ENCODE measurements at regions not wholly inside any gene's neighbourhood (a gene's known extent, or its start where the extent isn't known, plus 50 kb on each side); places are given as distances from the start of the nearest gene placed in this dataset.

DNA sequence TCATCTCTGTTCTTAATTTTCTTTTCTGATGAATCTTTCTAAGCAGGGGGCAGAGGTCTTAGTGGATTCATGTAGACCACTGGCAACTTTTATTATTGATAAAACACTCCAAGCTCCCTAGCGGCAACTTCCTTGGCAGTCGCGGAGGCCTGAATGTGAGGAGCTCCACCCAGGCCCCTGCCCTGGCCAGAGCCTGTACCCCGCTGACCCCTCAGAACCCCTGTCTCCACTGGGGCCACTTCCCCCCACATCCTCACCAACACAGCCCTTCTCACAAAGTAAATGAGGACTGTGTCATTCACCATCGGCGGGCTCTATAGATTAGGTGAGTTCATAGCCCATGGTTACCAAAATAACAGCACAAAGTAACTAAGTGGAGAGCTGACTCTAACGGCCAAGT, 111.6 kb downstream of the TPRA1 start:
- intact Hi-C loops (cut with micrococcal nuclease; ENCODE audit: unreplicated experiment), result no loop called here
- H3K4me1 ChIP-seq (replicated peaks; ENCODE audit: insufficient read depth), result no peaks in the 10 kb centered on the region
- no peak for DNase-seq
- H3K27me3 ChIP-seq (ENCODE audit: insufficient read depth, low read depth), result peaks cover 60% of the 10 kb centered on the region
- no peaks in the 10 kb centered on the region for H4K20me1 ChIP-seq (ENCODE audit: insufficient read depth)
- no peaks in the 10 kb centered on the region for H3K9me3 ChIP-seq (ENCODE audit: insufficient read depth, low read depth)
- no TSS peak for BruUV-seq (replicated peaks)
- no peak overlapping the region for H3K4me2 ChIP-seq
- H2AFZ ChIP-seq, result no peak overlapping the region
- no peak overlapping the region for H3K4me3 ChIP-seq
- H3K9me2 ChIP-seq (ENCODE audit: insufficient read depth), result no peaks in the 10 kb centered on the region
- H3K27ac ChIP-seq, result no peak overlapping the region
- H3K79me2 ChIP-seq (ENCODE audit: low read depth), result no peaks in the 10 kb centered on the region
- H3K36me3 ChIP-seq (ENCODE audit: low read depth), result no peaks in the 10 kb centered on the region
- TF ChIP-seq CTCF (conservative IDR thresholded peaks at IDR 0.05), result no peak
- no peak for TF ChIP-seq EZH2 (IDR thresholded peaks at IDR 0.05; ENCODE audit: low read depth)
- H3F3A ChIP-seq (ENCODE audit: insufficient read depth, low read depth), result no peaks in the 10 kb centered on the region
- POLR2A ChIA-PET (ENCODE audit: unreplicated experiment), result no interaction called here
- CTCF ChIA-PET, result no interaction called here

DNA sequence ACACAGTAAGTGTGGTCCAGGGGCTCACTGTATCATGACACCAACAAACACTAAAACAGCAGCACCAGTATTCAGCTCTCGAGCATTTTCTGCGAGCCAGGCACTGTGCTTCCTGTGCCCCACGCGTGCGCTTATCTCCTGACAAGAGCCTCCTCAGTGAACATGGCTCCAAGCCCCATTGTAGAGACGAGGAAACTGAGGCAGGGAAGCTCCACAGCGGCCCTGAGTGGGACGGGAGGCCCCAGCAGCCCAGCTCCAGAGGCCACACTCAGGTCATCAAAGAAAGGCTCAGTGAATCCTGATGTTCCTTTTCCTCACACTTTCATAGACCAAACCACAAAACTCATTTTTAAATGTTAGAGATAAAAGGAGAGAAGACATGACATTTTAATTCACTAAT, 113.1 kb downstream of the TPRA1 start:
- no peak for DNase-seq
- Histone ChIP-seq H3K27me3 (ENCODE audit: insufficient read depth, low read depth) (peaks cover 49% of the 10 kb centered on the region), H3K36me3 (ENCODE audit: low read depth) (no peaks in the 10 kb centered on the region), H2AFZ (no peak overlapping the region), H3F3A (ENCODE audit: insufficient read depth, low read depth) (no peaks in the 10 kb centered on the region), H3K4me1 (replicated peaks; ENCODE audit: insufficient read depth) (no peaks in the 10 kb centered on the region), H3K4me2 (no peak overlapping the region), H3K27ac (no peak overlapping the region), H3K9me3 (ENCODE audit: insufficient read depth, low read depth) (no peaks in the 10 kb centered on the region), H3K9me2 (ENCODE audit: insufficient read depth) (no peaks in the 10 kb centered on the region), H3K4me3 (no peak overlapping the region), H3K79me2 (ENCODE audit: low read depth) (no peaks in the 10 kb centered on the region), H4K20me1 (ENCODE audit: insufficient read depth) (no peaks in the 10 kb centered on the region)
- intact Hi-C loops (cut with micrococcal nuclease; ENCODE audit: unreplicated experiment), result no loop called here
- TF ChIP-seq CTCF (conservative IDR thresholded peaks at IDR 0.05), result no peak
- TF ChIP-seq EZH2 (IDR thresholded peaks at IDR 0.05; ENCODE audit: low read depth), result no peak
- BruUV-seq (replicated peaks), result no TSS peak
- ChIA-PET CTCF (no interaction called here), POLR2A (ENCODE audit: unreplicated experiment) (no interaction called here)

- H3K4me1 ChIP-seq (replicated peaks; ENCODE audit: insufficient read depth), result no peaks in the 10 kb centered on the region
- H3K79me2 ChIP-seq (ENCODE audit: low read depth), result no peaks in the 10 kb centered on the region
- no peaks in the 10 kb centered on the region for H3K9me3 ChIP-seq (ENCODE audit: insufficient read depth, low read depth)
- TF ChIP-seq CTCF (conservative IDR thresholded peaks at IDR 0.05) (no peak), EZH2 (IDR thresholded peaks at IDR 0.05; ENCODE audit: low read depth) (no peak)
- no peak overlapping the region for H2AFZ ChIP-seq
- H3K4me2 ChIP-seq, result no peak overlapping the region
- no peak for DNase-seq
- no peaks in the 10 kb centered on the region for H4K20me1 ChIP-seq (ENCODE audit: insufficient read depth)
- H3F3A ChIP-seq (ENCODE audit: insufficient read depth, low read depth), result no peaks in the 10 kb centered on the region
- peaks cover 46% of the 10 kb centered on the region for H3K27me3 ChIP-seq (ENCODE audit: insufficient read depth, low read depth)
- CTCF ChIA-PET, result no interaction called here
- no peaks in the 10 kb centered on the region for H3K36me3 ChIP-seq (ENCODE audit: low read depth)
- no peak overlapping the region for H3K27ac ChIP-seq
- intact Hi-C loops (cut with micrococcal nuclease; ENCODE audit: unreplicated experiment), result no loop called here
- no peaks in the 10 kb centered on the region for H3K9me2 ChIP-seq (ENCODE audit: insufficient read depth)
- POLR2A ChIA-PET (ENCODE audit: unreplicated experiment), result no interaction called here
- no TSS peak for BruUV-seq (replicated peaks)
- no peak overlapping the region for H3K4me3 ChIP-seq
These were observed 113.6 kb downstream of the TPRA1 start for GRCh38 chr3:127476936-127477335.
